ENCODE measurements at regions not wholly inside any gene's neighbourhood (a gene's known extent, or its start where the extent isn't known, plus 50 kb on each side); places are given as distances from the start of the nearest gene placed in this dataset.
"Not testable (repeated sequence)": the region's sequence is repeated elsewhere in the genome, so short reads cannot be mapped to it uniquely, and the experiment has no call there.

DNA sequence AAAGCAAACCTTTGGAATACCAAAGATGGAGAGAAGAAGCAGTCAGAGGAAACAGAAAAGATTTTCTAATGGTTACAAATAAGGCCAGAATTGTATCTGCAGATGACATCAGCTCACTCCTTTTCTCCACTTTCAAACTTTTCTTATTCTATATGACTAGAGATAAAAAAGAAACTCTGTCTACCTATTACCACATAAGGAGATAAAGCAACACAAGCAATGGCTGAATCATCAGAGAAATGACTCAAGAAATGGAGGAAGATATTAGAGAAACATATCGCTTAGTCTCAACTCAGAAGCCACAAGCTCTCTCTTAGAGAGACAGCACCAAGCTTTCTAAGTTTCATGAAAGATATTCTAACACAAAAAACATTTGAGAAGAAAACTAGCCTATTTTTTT lies 784.0 kb downstream of the ZPLD1 start:
- Histone ChIP-seq H3K9me2 (replicated peaks; ENCODE audit: insufficient read depth) (no peaks in the 10 kb centered on the region), H3K27ac (no peak overlapping the region), H3K79me2 (no peaks in the 10 kb centered on the region), H2AFZ (no peak overlapping the region), H3K4me1 (ENCODE audit: insufficient read depth) (no peaks in the 10 kb centered on the region), H3K36me3 (replicated peaks; ENCODE audit: insufficient read depth, low read depth) (no peaks in the 10 kb centered on the region), H3K4me2 (no peak overlapping the region), H3K27me3 (no peaks in the 10 kb centered on the region), H3K9me3 (ENCODE audit: low read depth) (no peaks in the 10 kb centered on the region), H3K4me3 (no peak overlapping the region), H4K20me1 (ENCODE audit: insufficient read depth, poor library complexity, severe bottlenecking) (no peaks in the 10 kb centered on the region)
- DNase-seq (ENCODE audit: low spot score): no peak
- 96% methylated on average over 1 of the region's 1 CpG for WGBS (ENCODE audit: low lambda C conversion rate, missing lambda C conversion rate)
- TF ChIP-seq CTCF (IDR thresholded peaks at IDR 0.05; ENCODE audit: poor library complexity) (no peak), EZH2 (IDR thresholded peaks at IDR 0.05; ENCODE audit: borderline replicate concordance) (no peak), EZH2phosphoT487 (IDR thresholded peaks at IDR 0.05; ENCODE audit: low read depth, severe bottlenecking, unreplicated experiment) (no peak)

GRCh38 chr3:103227651-103228050 lies 792.8 kb downstream of the ZPLD1 start:
- WGBS (ENCODE audit: low lambda C conversion rate, missing lambda C conversion rate): 71% methylated on average over 4 of the region's 4 CpGs
- H2AFZ ChIP-seq: no peak overlapping the region
- H3K4me2 ChIP-seq: no peak overlapping the region
- H3K4me3 ChIP-seq: no peak overlapping the region
- H3K27me3 ChIP-seq: no peaks in the 10 kb centered on the region
- TF ChIP-seq EZH2phosphoT487 (IDR thresholded peaks at IDR 0.05; ENCODE audit: low read depth, severe bottlenecking, unreplicated experiment) (no peak), CTCF (IDR thresholded peaks at IDR 0.05; ENCODE audit: poor library complexity) (no peak), EZH2 (IDR thresholded peaks at IDR 0.05; ENCODE audit: borderline replicate concordance) (no peak)
- DNase-seq (ENCODE audit: low spot score): no peak
- H3K79me2 ChIP-seq: no peaks in the 10 kb centered on the region
- no peaks in the 10 kb centered on the region for H4K20me1 ChIP-seq (ENCODE audit: insufficient read depth, poor library complexity, severe bottlenecking)
- H3K9me3 ChIP-seq (ENCODE audit: low read depth): no peaks in the 10 kb centered on the region
- no peaks in the 10 kb centered on the region for H3K9me2 ChIP-seq (replicated peaks; ENCODE audit: insufficient read depth)
- H3K36me3 ChIP-seq (replicated peaks; ENCODE audit: insufficient read depth, low read depth): no peaks in the 10 kb centered on the region
- H3K27ac ChIP-seq: no peak overlapping the region
- no peaks in the 10 kb centered on the region for H3K4me1 ChIP-seq (ENCODE audit: insufficient read depth)

DNA sequence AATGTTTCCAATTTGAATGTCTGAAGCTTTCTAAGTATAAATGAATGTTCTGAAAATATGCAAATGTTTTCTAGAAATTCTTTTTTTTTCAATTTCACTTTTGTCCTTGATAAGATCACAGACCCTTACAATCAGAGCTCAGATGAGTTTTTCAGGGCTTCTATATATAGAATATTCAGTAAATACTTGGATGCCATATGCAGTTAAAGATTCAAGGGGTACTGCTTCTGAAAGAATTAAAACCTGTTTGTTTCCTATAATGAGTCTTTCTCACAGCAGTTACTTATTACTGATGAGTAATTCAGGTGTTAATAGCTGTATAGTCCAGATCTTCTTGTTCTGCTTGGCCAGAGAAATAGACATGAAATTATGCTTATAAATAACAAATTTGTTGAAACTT lies 812.6 kb downstream of the ZPLD1 start:
- no peaks in the 10 kb centered on the region for H4K20me1 ChIP-seq (ENCODE audit: insufficient read depth, poor library complexity, severe bottlenecking)
- H3K79me2 ChIP-seq: no peaks in the 10 kb centered on the region
- TF ChIP-seq EZH2phosphoT487 (IDR thresholded peaks at IDR 0.05; ENCODE audit: low read depth, severe bottlenecking, unreplicated experiment) (no peak), EZH2 (IDR thresholded peaks at IDR 0.05; ENCODE audit: borderline replicate concordance) (no peak), CTCF (IDR thresholded peaks at IDR 0.05; ENCODE audit: poor library complexity) (no peak)

GRCh38 chr3:103254827-103255226 lies 820.0 kb downstream of the ZPLD1 start:
- 100% methylated on average over 4 of the region's 24 CpGs for WGBS (ENCODE audit: low lambda C conversion rate, missing lambda C conversion rate)
- not testable (repeated sequence) for H3K27ac ChIP-seq; H4K20me1 ChIP-seq (ENCODE audit: insufficient read depth, poor library complexity, severe bottlenecking); DNase-seq (ENCODE audit: low spot score); H3K79me2 ChIP-seq; H3K4me2 ChIP-seq; H3K27me3 ChIP-seq; H3K4me3 ChIP-seq; H3K9me3 ChIP-seq (ENCODE audit: low read depth); H3K36me3 ChIP-seq (replicated peaks; ENCODE audit: insufficient read depth, low read depth); H3K9me2 ChIP-seq (replicated peaks; ENCODE audit: insufficient read depth); H2AFZ ChIP-seq; H3K4me1 ChIP-seq (ENCODE audit: insufficient read depth)

More for the DNA sequence above, 812.6 kb downstream of the ZPLD1 start:
- no peaks in the 10 kb centered on the region for H3K9me3 ChIP-seq (ENCODE audit: low read depth)
- no peaks in the 10 kb centered on the region for H3K4me1 ChIP-seq (ENCODE audit: insufficient read depth)
- no peak overlapping the region for H2AFZ ChIP-seq
- no peak for DNase-seq (ENCODE audit: low spot score)
- no peak overlapping the region for H3K27ac ChIP-seq
- no peaks in the 10 kb centered on the region for H3K27me3 ChIP-seq
- no peak overlapping the region for H3K4me3 ChIP-seq
- no peaks in the 10 kb centered on the region for H3K36me3 ChIP-seq (replicated peaks; ENCODE audit: insufficient read depth, low read depth)
- no peak overlapping the region for H3K4me2 ChIP-seq
- no peaks in the 10 kb centered on the region for H3K9me2 ChIP-seq (replicated peaks; ENCODE audit: insufficient read depth)
